H1 (cell line): ENCODE measurements at regions not wholly inside any gene's neighbourhood (a gene's known extent, or its start where the extent isn't known, plus 50 kb on each side); places are given as distances from the start of the nearest gene placed in this dataset.

Source experiments
- CTCF ChIA-PET: fragments of 300-600 bp; sonication (Branson Sonifier 250); formaldehyde crosslinking; loops from one replicate; lab custom pipeline; 2021; ENCODE audit not compliant: partially characterized antibody; lab: Charles Lee
- POLR2A ChIA-PET: fragments of 300-600 bp; sonication (Branson Sonifier 250); formaldehyde crosslinking; loops from one replicate; lab custom pipeline; 2021; ENCODE audit warnings: inconsistent platforms; ENCODE audit not compliant: partially characterized antibody; lab: Charles Lee
- DNase-seq, 2 experiments: peaks; one replicate each; pipeline versions ENCODE4 v3.0.0 to v3.0.0-alpha.2; 2010 to 2022; ENCODE audit warnings: low spot score in 2 of 2, low read depth in 1 of 2, mixed read lengths in 1 of 2
- FAIRE-seq: peaks from 2 replicates; lab custom pipeline; 2011; peaks lifted over from hg19 to GRCh38; lab: Jason Lieb, UNC
- H2AFZ ChIP-seq: 2 replicates; pipeline ENCODE4 v1.8.1; 2012; ENCODE audit warnings: low read length, inconsistent platforms
- H2AK5ac ChIP-seq: 2 replicates; pipeline ENCODE4 v1.6.1; 2013; ENCODE audit warnings: low read depth, low read length
- H2BK120ac ChIP-seq: replicated peaks from 2 replicates; pipeline ENCODE3; 2013; ENCODE audit warnings: low read depth, low read length, inconsistent platforms
- H2BK12ac ChIP-seq: 2 replicates; pipeline ENCODE4 v1.6.1; 2013; ENCODE audit warnings: low read depth, low read length
- H2BK15ac ChIP-seq: 2 replicates; pipeline ENCODE4 v1.6.1; 2013; ENCODE audit warnings: low read length
- H2BK20ac ChIP-seq: 2 replicates; pipeline ENCODE4 v1.6.1; 2013; ENCODE audit warnings: low read length
- H2BK5ac ChIP-seq: 2 replicates; pipeline ENCODE4 v1.6.1; 2013; ENCODE audit warnings: low read depth, low read length
- H3K14ac ChIP-seq: 2 replicates; pipeline ENCODE4 v1.6.1; 2013; ENCODE audit warnings: inconsistent platforms; ENCODE audit not compliant: insufficient read length
- H3K18ac ChIP-seq: 2 replicates; pipeline ENCODE4 v1.6.1; 2013; ENCODE audit warnings: low read length; ENCODE audit errors: extremely low read depth
- H3K23ac ChIP-seq: 2 replicates; pipeline ENCODE4 v1.6.1; 2013; ENCODE audit warnings: inconsistent platforms; ENCODE audit not compliant: insufficient read length
- H3K23me2 ChIP-seq: 2 replicates; pipeline ENCODE4 v1.6.1; 2013; ENCODE audit warnings: low read depth, low read length
- H3K27ac ChIP-seq: 2 replicates; pipeline ENCODE4 v1.6.1; 2011; ENCODE audit warnings: low read depth, low read length, inconsistent platforms
- H3K27me3 ChIP-seq, 4 experiments: replicated peaks in 1 of 4; 1 replicate in 1 of 4; 2 replicates in 3 of 4; pipeline versions ENCODE4 v1.6.1 to v1.8.1; 2011 to 2013; ENCODE audit warnings: low read length in 3 of 4, mild to moderate bottlenecking in 3 of 4, inconsistent platforms in 2 of 4, mixed read lengths in 2 of 4, moderate library complexity in 1 of 4; ENCODE audit not compliant: control insufficient read depth in 3 of 4, insufficient read depth in 3 of 4; ENCODE audit errors: extremely low read depth in 1 of 4
- H3K36me3 ChIP-seq, 4 experiments: 2 replicates each; pipeline versions ENCODE4 v1.6.1 to v1.8.1; 2011 to 2013; ENCODE audit warnings: mild to moderate bottlenecking in 4 of 4, low read length in 3 of 4, moderate library complexity in 2 of 4, control low read depth in 1 of 4, inconsistent platforms in 1 of 4; ENCODE audit not compliant: insufficient read depth in 4 of 4, control insufficient read depth in 2 of 4
- H3K4ac ChIP-seq: replicated peaks from 2 replicates; pipeline ENCODE3; 2013; ENCODE audit warnings: low read length, low read depth, mixed read lengths, inconsistent platforms; ENCODE audit not compliant: insufficient read length
- H3K4me1 ChIP-seq, 4 experiments: replicated peaks in 1 of 4; 1 replicate in 1 of 4; 2 replicates in 3 of 4; pipeline versions ENCODE4 v1.6.1 to v1.8.1; 2011 to 2013; ENCODE audit warnings: low read length in 3 of 4, inconsistent platforms in 2 of 4, mixed read lengths in 1 of 4; ENCODE audit not compliant: insufficient read depth in 4 of 4, control insufficient read depth in 3 of 4
- H3K4me2 ChIP-seq, 2 experiments: 2 replicates each; pipeline versions ENCODE4 v1.6.1 to v1.8.1; 2011 to 2013; ENCODE audit warnings: low read depth in 2 of 2, low read length in 2 of 2, control low read depth in 1 of 2, inconsistent platforms in 1 of 2, mild to moderate bottlenecking in 1 of 2; ENCODE audit not compliant: insufficient read depth in 1 of 2
- H3K4me3 ChIP-seq, 4 experiments: fragments of 200-600, 300-600 bp in 1 of 4; sonication (generic), shearing (Covaris generic), sonication (Bioruptor Twin) in 1 of 4; 2 replicates each; pipeline versions ENCODE4 v1.5.1 to v1.8.1; 2011 to 2016; ENCODE audit warnings: low read length in 4 of 4, low read depth in 3 of 4, control low read depth in 2 of 4, inconsistent platforms in 2 of 4, mild to moderate bottlenecking in 2 of 4, mixed read lengths in 1 of 4, moderate library complexity in 1 of 4; ENCODE audit not compliant: insufficient read depth in 2 of 4; ENCODE audit errors: extremely low read depth in 1 of 4
- H3K56ac ChIP-seq: replicated peaks from 2 replicates; pipeline ENCODE3; 2013; ENCODE audit warnings: low read depth, mild to moderate bottlenecking, mixed read lengths, low read length, inconsistent platforms; ENCODE audit not compliant: insufficient read length
- H3K79me1 ChIP-seq: 2 replicates; pipeline ENCODE4 v1.6.1; 2013; ENCODE audit warnings: low read depth, low read length, control low read depth
- H3K79me2 ChIP-seq, 2 experiments: 2 replicates each; pipeline versions ENCODE4 v1.6.1 to v1.8.1; 2012 to 2013; ENCODE audit warnings: low read length in 2 of 2, mild to moderate bottlenecking in 2 of 2, inconsistent platforms in 1 of 2; ENCODE audit not compliant: insufficient read depth in 2 of 2, control insufficient read depth in 1 of 2
- H3K9ac ChIP-seq, 4 experiments: replicated peaks in 1 of 4; 1 replicate in 1 of 4; 2 replicates in 3 of 4; pipeline versions ENCODE4 v1.6.1 to v1.8.1; 2011 to 2013; ENCODE audit warnings: low read depth in 3 of 4, low read length in 3 of 4, control low read depth in 2 of 4, mild to moderate bottlenecking in 2 of 4, moderate library complexity in 2 of 4, inconsistent platforms in 1 of 4; ENCODE audit errors: extremely low read depth in 1 of 4
- H3K9me3 ChIP-seq, 2 experiments: 2 replicates each; pipeline versions ENCODE4 v1.6.1 to v1.8.1; 2012 to 2013; ENCODE audit warnings: mild to moderate bottlenecking in 2 of 2, moderate library complexity in 2 of 2, control low read depth in 1 of 2, inconsistent platforms in 1 of 2, low read depth in 1 of 2, low read length in 1 of 2, mixed read lengths in 1 of 2; ENCODE audit not compliant: insufficient read depth in 2 of 2
- H4K20me1 ChIP-seq, 2 experiments: replicated peaks in 1 of 2; 2 replicates each; pipeline versions ENCODE3 to v1.8.1; 2011 to 2013; ENCODE audit warnings: inconsistent platforms in 2 of 2, low read length in 2 of 2, mild to moderate bottlenecking in 1 of 2; ENCODE audit not compliant: insufficient read depth in 2 of 2, control insufficient read depth in 1 of 2
- H4K5ac ChIP-seq: 2 replicates; pipeline ENCODE4 v1.6.1; 2013; ENCODE audit warnings: low read length, low read depth, mixed read lengths, inconsistent platforms; ENCODE audit not compliant: insufficient read length
- H4K8ac ChIP-seq: 2 replicates; pipeline ENCODE4 v1.8.0; 2013; ENCODE audit warnings: mild to moderate bottlenecking, moderate library complexity, low read length, inconsistent platforms; ENCODE audit not compliant: insufficient read depth; ENCODE audit errors: extremely low read depth
- H4K91ac ChIP-seq: replicated peaks from 2 replicates; pipeline ENCODE3; 2013; ENCODE audit warnings: low read length, mixed read lengths, inconsistent platforms; ENCODE audit not compliant: insufficient read length
- FOSL1 ChIP-seq: IDR thresholded peaks from 2 replicates; pipeline ENCODE4 v1.6.1; 2011; ENCODE audit warnings: mild to moderate bottlenecking, low read depth, low read length, moderate library complexity; ENCODE audit not compliant: insufficient read depth
- KDM4A ChIP-seq: IDR thresholded peaks from one replicate; pipeline ENCODE4 v1.7.1; 2012; ENCODE audit warnings: low read depth, mild to moderate bottlenecking, moderate library complexity, low read length, inconsistent platforms; ENCODE audit not compliant: severe bottlenecking
- POU5F1 ChIP-seq: IDR thresholded peaks from 2 replicates; pipeline ENCODE4 v1.6.1; 2011; ENCODE audit warnings: low read depth, mild to moderate bottlenecking, low read length, moderate library complexity
- RBBP5 ChIP-seq: IDR thresholded peaks from 2 replicates; pipeline ENCODE4 v1.7.1; 2012; ENCODE audit warnings: low read depth, mild to moderate bottlenecking, inconsistent platforms, low read length, moderate library complexity, borderline replicate concordance
- RFX5 ChIP-seq: IDR thresholded peaks from 2 replicates; pipeline ENCODE4 v1.6.1; 2011; ENCODE audit warnings: low read depth, low read length, improper control_type of control experiment, borderline replicate concordance
- RNF2 ChIP-seq: fragments of 200-900, 300-1000 bp; sonication (generic); IDR thresholded peaks from 2 replicates; pipeline ENCODE4 v1.7.1; 2016; ENCODE audit warnings: borderline replicate concordance, low read depth, mild to moderate bottlenecking, antibody characterized with exemption, low read length; ENCODE audit not compliant: poor library complexity, severe bottlenecking; ENCODE audit errors: missing control alignments
- WGBS, 2 experiments: shearing (Covaris generic) in 1 of 2; methylation state at CpG; one replicate each; pipeline versions ENCODE4 v1.1.6 to v1.1.7; 2013 to 2015; ENCODE audit warnings: low lambda C conversion rate in 2 of 2, mixed read lengths in 2 of 2, inconsistent platforms in 1 of 2, low coverage in 1 of 2, missing lambda C conversion rate in 1 of 2; ENCODE audit not compliant: insufficient replicate concordance in 2 of 2, insufficient coverage in 1 of 2, insufficient read length in 1 of 2; ENCODE audit errors: extremely low coverage in 1 of 2, missing lambda C conversion rate in 1 of 2; 5-methylcytosine and 5-hydroxymethylcytosine counted together

DNA sequence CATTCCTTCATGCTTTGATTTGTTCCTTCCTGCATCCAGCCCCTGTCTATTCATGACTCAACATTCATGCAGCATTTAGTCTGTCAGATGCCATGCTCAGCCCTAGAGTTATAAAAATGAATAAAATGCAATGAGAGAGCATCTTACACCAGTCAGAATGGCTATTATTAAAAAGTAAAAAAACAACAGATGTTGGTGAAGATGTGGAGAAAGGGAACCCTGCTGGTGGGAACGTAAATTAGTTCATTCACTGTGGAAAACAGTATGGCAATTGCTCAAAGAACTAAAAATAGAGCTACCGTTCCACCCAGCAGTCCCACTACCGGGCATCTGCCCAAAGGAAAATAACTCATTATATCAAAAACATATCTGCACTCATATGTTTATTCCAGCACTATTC is 70.0 kb upstream of the GTF3A start:
- H3K9ac ChIP-seq: no peak overlapping the region
- no peak overlapping the region for H3K4ac ChIP-seq
- H3K56ac ChIP-seq: no peak overlapping the region
- H2BK120ac ChIP-seq: no peak overlapping the region
- no peak overlapping the region for H2BK5ac ChIP-seq
- H4K8ac ChIP-seq: no peak overlapping the region
- no peak overlapping the region for H3K4me2 ChIP-seq
- CTCF ChIA-PET: interaction anchor here (0.8 to 2.9 kb wide), 5 partner anchors 15 to 369 kb away, joined by 3 to 12 read pairs (median 6); no protein-coding TSS in a partner anchor
- H4K20me1 ChIP-seq: no peaks in the 10 kb centered on the region
- no peak overlapping the region for H3K4me3 ChIP-seq
- H3K23me2 ChIP-seq: no peaks in the 10 kb centered on the region
- H2AK5ac ChIP-seq: no peak overlapping the region
- H4K91ac ChIP-seq: no peak overlapping the region
- no peaks in the 10 kb centered on the region for H3K79me2 ChIP-seq
- no peak overlapping the region for H3K23ac ChIP-seq
- peaks cover 2 to 10% (median 5%) of the 10 kb centered on the region in 4 experiments; a peak in 6 of 7 replicates for H3K4me1 ChIP-seq
- no peak overlapping the region for H2BK20ac ChIP-seq
- no peak overlapping the region for H2BK12ac ChIP-seq
- H3K36me3 ChIP-seq: no peaks in the 10 kb centered on the region
- 97% methylated on average over 3 of the region's 3 CpGs; no CpG with 5 or more reads in 1 of the 2 experiments for WGBS, 2 experiments
- H3K27ac ChIP-seq: no peak overlapping the region
- H3K27me3 ChIP-seq: no peaks in the 10 kb centered on the region
- no peak overlapping the region for H2AFZ ChIP-seq
- H4K5ac ChIP-seq: no peak overlapping the region
- H2BK15ac ChIP-seq: no peak overlapping the region
- TF ChIP-seq RBBP5 (no peak), RNF2 (no peak), RFX5 (no peak), KDM4A (no peak), POU5F1 (no peak), FOSL1 (no peak)
- H3K79me1 ChIP-seq: no peaks in the 10 kb centered on the region
- no peaks in the 10 kb centered on the region; a peak in 1 of 4 replicates for H3K9me3 ChIP-seq
- no peak overlapping the region for H3K14ac ChIP-seq
- FAIRE-seq: no peak
- POLR2A ChIA-PET: no interaction called here
- H3K18ac ChIP-seq: no peak overlapping the region
- DNase-seq: no peak
